ENCODE measurements at regions not wholly inside any gene's neighbourhood (a gene's known extent, or its start where the extent isn't known, plus 50 kb on each side); places are given as distances from the start of the nearest gene placed in this dataset.

DNA sequence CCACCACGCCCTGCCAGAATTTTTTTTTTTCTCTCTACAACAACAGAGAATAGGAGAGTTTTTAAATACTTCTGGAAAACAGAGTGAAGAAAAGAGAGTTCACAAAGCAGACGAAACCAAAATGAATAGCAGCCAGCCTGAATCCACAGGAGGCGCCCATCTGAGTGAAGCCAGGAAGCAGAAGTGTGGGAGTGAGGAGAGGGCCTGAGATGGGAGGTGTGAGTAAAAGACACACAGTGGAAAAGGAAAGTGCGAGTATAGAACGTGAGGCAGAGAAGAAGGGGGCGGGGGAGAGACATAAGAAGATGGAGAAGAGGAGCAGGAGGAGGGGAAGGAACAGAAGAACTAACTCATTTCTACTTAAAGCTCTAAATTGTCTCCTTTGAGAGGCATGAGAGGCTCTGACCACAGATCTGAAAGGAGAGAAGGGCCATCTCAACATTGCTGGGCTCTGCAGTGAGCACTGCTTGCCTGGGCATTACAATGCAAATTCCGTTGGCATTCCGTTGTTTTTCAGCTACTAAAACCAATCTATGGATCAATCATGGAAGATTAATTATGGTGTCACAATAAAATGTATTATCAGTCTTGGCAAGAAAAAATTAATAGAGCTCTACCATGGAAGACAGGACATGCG is 140.1 kb upstream of the CPSF6 start:
- TF ChIP-seq SNAI2 (CRISPR knock-in tag; IDR thresholded peaks at IDR 0.05) (no peak), ZNF70 (CRISPR knock-in tag; IDR thresholded peaks at IDR 0.05) (no peak), ZNF8 (CRISPR knock-in tag; IDR thresholded peaks at IDR 0.05) (no peak), ZC3H10 (CRISPR knock-in tag; IDR thresholded peaks at IDR 0.05) (no peak), ESRRG (CRISPR knock-in tag; IDR thresholded peaks at IDR 0.05) (no peak), ZFP3 (CRISPR knock-in tag; IDR thresholded peaks at IDR 0.05) (no peak), OSR1 (CRISPR knock-in tag; IDR thresholded peaks at IDR 0.05) (no peak), RARB (CRISPR knock-in tag; IDR thresholded peaks at IDR 0.05) (no peak)
- TF ChIP-seq, protein P1, sequence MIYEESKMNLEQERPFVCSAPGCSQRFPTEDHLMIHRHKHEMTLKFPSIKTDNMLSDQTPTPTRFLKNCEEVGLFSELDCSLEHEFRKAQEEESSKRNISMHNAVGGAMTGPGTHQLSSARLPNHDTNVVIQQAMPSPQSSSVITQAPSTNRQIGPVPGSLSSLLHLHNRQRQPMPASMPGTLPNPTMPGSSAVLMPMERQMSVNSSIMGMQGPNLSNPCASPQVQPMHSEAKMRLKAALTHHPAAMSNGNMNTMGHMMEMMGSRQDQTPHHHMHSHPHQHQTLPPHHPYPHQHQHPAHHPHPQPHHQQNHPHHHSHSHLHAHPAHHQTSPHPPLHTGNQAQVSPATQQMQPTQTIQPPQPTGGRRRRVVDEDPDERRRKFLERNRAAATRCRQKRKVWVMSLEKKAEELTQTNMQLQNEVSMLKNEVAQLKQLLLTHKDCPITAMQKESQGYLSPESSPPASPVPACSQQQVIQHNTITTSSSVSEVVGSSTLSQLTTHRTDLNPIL (CRISPR knock-in tag; IDR thresholded peaks at IDR 0.05; ENCODE audit: low read depth), result no peak
- TF ChIP-seq, protein P2, sequence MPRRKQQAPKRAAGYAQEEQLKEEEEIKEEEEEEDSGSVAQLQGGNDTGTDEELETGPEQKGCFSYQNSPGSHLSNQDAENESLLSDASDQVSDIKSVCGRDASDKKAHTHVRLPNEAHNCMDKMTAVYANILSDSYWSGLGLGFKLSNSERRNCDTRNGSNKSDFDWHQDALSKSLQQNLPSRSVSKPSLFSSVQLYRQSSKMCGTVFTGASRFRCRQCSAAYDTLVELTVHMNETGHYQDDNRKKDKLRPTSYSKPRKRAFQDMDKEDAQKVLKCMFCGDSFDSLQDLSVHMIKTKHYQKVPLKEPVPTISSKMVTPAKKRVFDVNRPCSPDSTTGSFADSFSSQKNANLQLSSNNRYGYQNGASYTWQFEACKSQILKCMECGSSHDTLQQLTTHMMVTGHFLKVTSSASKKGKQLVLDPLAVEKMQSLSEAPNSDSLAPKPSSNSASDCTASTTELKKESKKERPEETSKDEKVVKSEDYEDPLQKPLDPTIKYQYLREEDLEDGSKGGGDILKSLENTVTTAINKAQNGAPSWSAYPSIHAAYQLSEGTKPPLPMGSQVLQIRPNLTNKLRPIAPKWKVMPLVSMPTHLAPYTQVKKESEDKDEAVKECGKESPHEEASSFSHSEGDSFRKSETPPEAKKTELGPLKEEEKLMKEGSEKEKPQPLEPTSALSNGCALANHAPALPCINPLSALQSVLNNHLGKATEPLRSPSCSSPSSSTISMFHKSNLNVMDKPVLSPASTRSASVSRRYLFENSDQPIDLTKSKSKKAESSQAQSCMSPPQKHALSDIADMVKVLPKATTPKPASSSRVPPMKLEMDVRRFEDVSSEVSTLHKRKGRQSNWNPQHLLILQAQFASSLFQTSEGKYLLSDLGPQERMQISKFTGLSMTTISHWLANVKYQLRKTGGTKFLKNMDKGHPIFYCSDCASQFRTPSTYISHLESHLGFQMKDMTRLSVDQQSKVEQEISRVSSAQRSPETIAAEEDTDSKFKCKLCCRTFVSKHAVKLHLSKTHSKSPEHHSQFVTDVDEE (CRISPR knock-in tag; IDR thresholded peaks at IDR 0.05), result no peak
- no peak for ATAC-seq

DNA sequence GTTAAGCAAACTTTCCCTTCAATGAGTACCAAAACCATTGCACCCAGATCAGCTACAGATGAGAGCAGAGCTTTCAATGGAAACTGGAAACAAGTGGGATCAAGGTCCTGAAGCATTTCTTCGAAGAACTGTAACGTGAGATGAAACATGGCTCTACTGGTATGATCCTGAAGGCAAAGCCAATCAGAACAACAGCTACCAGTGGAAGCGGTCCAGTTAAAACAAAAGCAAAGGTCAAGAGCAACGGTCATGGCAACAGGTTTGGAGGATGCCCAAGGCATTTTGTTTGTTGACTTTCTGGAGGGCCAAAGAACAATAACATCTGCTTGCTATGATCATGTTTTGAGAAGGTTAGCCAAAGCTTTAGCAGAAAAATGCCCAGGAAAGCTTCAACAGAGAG is 137.9 kb upstream of the CPSF6 start:
- TF ChIP-seq ZC3H10 (CRISPR knock-in tag; IDR thresholded peaks at IDR 0.05) (no peak), TOX (CRISPR knock-in tag; IDR thresholded peaks at IDR 0.05; ENCODE audit: borderline replicate concordance) (no peak), ZFP3 (CRISPR knock-in tag; IDR thresholded peaks at IDR 0.05) (no peak), GLIS3 (CRISPR knock-in tag; IDR thresholded peaks at IDR 0.05) (no peak), CSDC2 (CRISPR knock-in tag; IDR thresholded peaks at IDR 0.05) (no peak), RARB (CRISPR knock-in tag; IDR thresholded peaks at IDR 0.05) (no peak), ISL1 (CRISPR knock-in tag; IDR thresholded peaks at IDR 0.05) (no peak), BACH2 (CRISPR knock-in tag; IDR thresholded peaks at IDR 0.05; ENCODE audit: borderline replicate concordance) (no peak), ZFP30 (CRISPR knock-in tag; IDR thresholded peaks at IDR 0.05) (no peak), ZNF565 (CRISPR knock-in tag; conservative IDR thresholded peaks at IDR 0.05; ENCODE audit: low read depth) (no peak), ARNTL (CRISPR knock-in tag; IDR thresholded peaks at IDR 0.05; ENCODE audit: borderline replicate concordance, low read depth) (no peak), SNAI2 (CRISPR knock-in tag; IDR thresholded peaks at IDR 0.05) (no peak), ESRRG (CRISPR knock-in tag; IDR thresholded peaks at IDR 0.05) (no peak), OSR1 (CRISPR knock-in tag; IDR thresholded peaks at IDR 0.05) (no peak), PPARA (CRISPR knock-in tag; IDR thresholded peaks at IDR 0.05; ENCODE audit: borderline replicate concordance) (no peak)
- TF ChIP-seq, protein P3, sequence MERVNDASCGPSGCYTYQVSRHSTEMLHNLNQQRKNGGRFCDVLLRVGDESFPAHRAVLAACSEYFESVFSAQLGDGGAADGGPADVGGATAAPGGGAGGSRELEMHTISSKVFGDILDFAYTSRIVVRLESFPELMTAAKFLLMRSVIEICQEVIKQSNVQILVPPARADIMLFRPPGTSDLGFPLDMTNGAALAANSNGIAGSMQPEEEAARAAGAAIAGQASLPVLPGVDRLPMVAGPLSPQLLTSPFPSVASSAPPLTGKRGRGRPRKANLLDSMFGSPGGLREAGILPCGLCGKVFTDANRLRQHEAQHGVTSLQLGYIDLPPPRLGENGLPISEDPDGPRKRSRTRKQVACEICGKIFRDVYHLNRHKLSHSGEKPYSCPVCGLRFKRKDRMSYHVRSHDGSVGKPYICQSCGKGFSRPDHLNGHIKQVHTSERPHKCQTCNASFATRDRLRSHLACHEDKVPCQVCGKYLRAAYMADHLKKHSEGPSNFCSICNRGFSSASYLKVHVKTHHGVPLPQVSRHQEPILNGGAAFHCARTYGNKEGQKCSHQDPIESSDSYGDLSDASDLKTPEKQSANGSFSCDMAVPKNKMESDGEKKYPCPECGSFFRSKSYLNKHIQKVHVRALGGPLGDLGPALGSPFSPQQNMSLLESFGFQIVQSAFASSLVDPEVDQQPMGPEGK (CRISPR knock-in tag; IDR thresholded peaks at IDR 0.05; ENCODE audit: borderline replicate concordance), result no peak
- no peak for ATAC-seq

DNA sequence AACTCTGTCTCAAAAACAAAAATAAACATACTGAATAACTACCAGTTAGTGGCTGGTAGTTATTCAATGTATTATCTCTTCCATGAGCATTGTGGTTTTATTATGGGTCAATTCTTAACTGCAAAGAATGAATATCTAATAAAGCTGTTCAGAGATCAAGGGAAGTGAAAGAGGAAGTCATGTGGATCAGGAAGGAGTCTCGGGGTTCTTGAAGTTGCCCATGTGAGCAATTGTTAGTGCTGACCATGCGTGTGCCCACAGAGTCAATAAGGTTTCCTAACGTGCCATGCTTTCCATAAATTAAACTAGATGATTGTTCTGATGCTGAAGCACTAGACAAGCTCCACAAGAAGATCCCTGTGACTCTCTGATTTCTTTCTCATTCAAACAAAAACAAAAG is 136.5 kb upstream of the CPSF6 start:
- no peak for ATAC-seq
- no peak for TF ChIP-seq OSR1 (CRISPR knock-in tag; IDR thresholded peaks at IDR 0.05)
- TF ChIP-seq ISL1 (CRISPR knock-in tag; IDR thresholded peaks at IDR 0.05), result no peak
- TF ChIP-seq ZNF70 (CRISPR knock-in tag; IDR thresholded peaks at IDR 0.05), result no peak
- no peak for TF ChIP-seq ZNF565 (CRISPR knock-in tag; conservative IDR thresholded peaks at IDR 0.05; ENCODE audit: low read depth)
- TF ChIP-seq ARNTL (CRISPR knock-in tag; IDR thresholded peaks at IDR 0.05; ENCODE audit: borderline replicate concordance, low read depth), result no peak
- TF ChIP-seq, protein P4, sequence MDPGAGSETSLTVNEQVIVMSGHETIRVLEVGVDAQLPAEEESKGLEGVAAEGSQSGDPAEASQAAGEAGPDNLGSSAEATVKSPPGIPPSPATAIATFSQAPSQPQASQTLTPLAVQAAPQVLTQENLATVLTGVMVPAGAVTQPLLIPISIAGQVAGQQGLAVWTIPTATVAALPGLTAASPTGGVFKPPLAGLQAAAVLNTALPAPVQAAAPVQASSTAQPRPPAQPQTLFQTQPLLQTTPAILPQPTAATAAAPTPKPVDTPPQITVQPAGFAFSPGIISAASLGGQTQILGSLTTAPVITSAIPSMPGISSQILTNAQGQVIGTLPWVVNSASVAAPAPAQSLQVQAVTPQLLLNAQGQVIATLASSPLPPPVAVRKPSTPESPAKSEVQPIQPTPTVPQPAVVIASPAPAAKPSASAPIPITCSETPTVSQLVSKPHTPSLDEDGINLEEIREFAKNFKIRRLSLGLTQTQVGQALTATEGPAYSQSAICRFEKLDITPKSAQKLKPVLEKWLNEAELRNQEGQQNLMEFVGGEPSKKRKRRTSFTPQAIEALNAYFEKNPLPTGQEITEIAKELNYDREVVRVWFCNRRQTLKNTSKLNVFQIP (CRISPR knock-in tag; IDR thresholded peaks at IDR 0.05; ENCODE audit: borderline replicate concordance, low read depth), result no peak
